Type B pancreatic cell (in vitro differentiated cells): ENCODE measurements at regions not wholly inside any gene's neighbourhood (a gene's known extent, or its start where the extent isn't known, plus 50 kb on each side); places are given as distances from the start of the nearest gene placed in this dataset.
"Not testable (repeated sequence)": the region's sequence is repeated elsewhere in the genome, so short reads cannot be mapped to it uniquely, and the experiment has no call there.

Experiments used
- DNase-seq: peaks from one replicate; pipeline ENCODE4 v3.0.0; 2021; ENCODE audit warnings: mixed read lengths; ENCODE audit not compliant: unreplicated experiment; ENCODE audit errors: extremely low spot score
- H3K27ac Mint-ChIP-seq: 2 replicates; pipeline ENCODE4 v1.8.0; 2021; ENCODE audit warnings: mild to moderate bottlenecking, mixed read lengths
- H3K27me3 Mint-ChIP-seq: 2 replicates; pipeline ENCODE4 v1.8.0; 2021; ENCODE audit warnings: mixed read lengths
- H3K36me3 Mint-ChIP-seq: 2 replicates; pipeline ENCODE4 v1.8.0; 2021; ENCODE audit warnings: mixed read lengths
- H3K4me1 Mint-ChIP-seq: one replicate; pipeline ENCODE4 v1.8.0; 2021; ENCODE audit warnings: mixed read lengths; ENCODE audit not compliant: unreplicated experiment
- H3K4me3 Mint-ChIP-seq: 2 replicates; pipeline ENCODE4 v1.8.0; 2021; ENCODE audit warnings: mild to moderate bottlenecking, mixed read lengths
- H3K9me3 Mint-ChIP-seq: 2 replicates; pipeline ENCODE4 v1.8.0; 2021; ENCODE audit warnings: mixed read lengths
- CTCF ChIP-seq: fragments of 200-600 bp; sonication (generic); conservative IDR thresholded peaks from 2 replicates; pipeline ENCODE4 v1.5.0; 2021; ENCODE audit warnings: antibody characterized with exemption, mild to moderate bottlenecking

GRCh38 chr15:24511598-24511997, 164.0 kb upstream of the NPAP1 start:
- not testable (repeated sequence) for H3K9me3 Mint-ChIP-seq, DNase-seq, H3K4me3 Mint-ChIP-seq, H3K27me3 Mint-ChIP-seq, H3K4me1 Mint-ChIP-seq, H3K27ac Mint-ChIP-seq, H3K36me3 Mint-ChIP-seq

- H3K27ac Mint-ChIP-seq, H3K27me3 Mint-ChIP-seq, H3K9me3 Mint-ChIP-seq, H3K4me1 Mint-ChIP-seq, DNase-seq, H3K36me3 Mint-ChIP-seq, H3K4me3 Mint-ChIP-seq: not testable (repeated sequence)
Measured at GRCh38 chr15:24518772-24519171, 156.8 kb upstream of the NPAP1 start.

GRCh38 chr15:24531235-24531634, 144.3 kb upstream of the NPAP1 start:
- not testable (repeated sequence) for DNase-seq, H3K4me1 Mint-ChIP-seq, H3K27ac Mint-ChIP-seq, H3K27me3 Mint-ChIP-seq, H3K9me3 Mint-ChIP-seq, H3K36me3 Mint-ChIP-seq, H3K4me3 Mint-ChIP-seq

- H3K4me3 Mint-ChIP-seq, H3K27me3 Mint-ChIP-seq, H3K9me3 Mint-ChIP-seq, H3K27ac Mint-ChIP-seq, H3K4me1 Mint-ChIP-seq, DNase-seq, H3K36me3 Mint-ChIP-seq: not testable (repeated sequence)
Measured at GRCh38 chr15:24534032-24534431, 141.5 kb upstream of the NPAP1 start.

- not testable (repeated sequence) for H3K4me3 Mint-ChIP-seq, DNase-seq, H3K27me3 Mint-ChIP-seq, H3K27ac Mint-ChIP-seq, H3K36me3 Mint-ChIP-seq, H3K4me1 Mint-ChIP-seq, H3K9me3 Mint-ChIP-seq
Measured at GRCh38 chr15:24557281-24557680, 118.3 kb upstream of the NPAP1 start.

GRCh38 chr15:24607636-24608035, 67.9 kb upstream of the NPAP1 start:
- TF ChIP-seq CTCF = no peak
- no peaks in the 10 kb centered on the region for H3K4me1 Mint-ChIP-seq
- no peaks in the 10 kb centered on the region for H3K9me3 Mint-ChIP-seq
- H3K4me3 Mint-ChIP-seq = no peak overlapping the region
- H3K27me3 Mint-ChIP-seq = no peaks in the 10 kb centered on the region
- no peak overlapping the region for H3K27ac Mint-ChIP-seq
- H3K36me3 Mint-ChIP-seq = no peaks in the 10 kb centered on the region
- no peak for DNase-seq

GRCh38 chr15:24617646-24618045, 57.9 kb upstream of the NPAP1 start:
- DNase-seq = no peak
- H3K4me3 Mint-ChIP-seq = no peak overlapping the region
- no peaks in the 10 kb centered on the region for H3K4me1 Mint-ChIP-seq
- no peaks in the 10 kb centered on the region for H3K27me3 Mint-ChIP-seq
- no peaks in the 10 kb centered on the region for H3K36me3 Mint-ChIP-seq
- H3K9me3 Mint-ChIP-seq = peaks cover 4% of the 10 kb centered on the region
- no peak overlapping the region for H3K27ac Mint-ChIP-seq
- TF ChIP-seq CTCF = no peak

GRCh38 chr15:24621630-24622215, 53.9 kb upstream of the NPAP1 start:
- H3K27me3 Mint-ChIP-seq = no peaks in the 10 kb centered on the region
- peaks cover 4% of the 10 kb centered on the region for H3K9me3 Mint-ChIP-seq
- peak overlapping the region; percentile 15 for H3K4me3 Mint-ChIP-seq
- no peak for TF ChIP-seq CTCF
- H3K27ac Mint-ChIP-seq = no peak overlapping the region
- H3K36me3 Mint-ChIP-seq = no peaks in the 10 kb centered on the region
- no peak for DNase-seq
- no peaks in the 10 kb centered on the region for H3K4me1 Mint-ChIP-seq
